ENCODE measurements at regions not wholly inside any gene's neighbourhood (a gene's known extent, or its start where the extent isn't known, plus 50 kb on each side); places are given as distances from the start of the nearest gene placed in this dataset.
"Not testable (repeated sequence)": the region's sequence is repeated elsewhere in the genome, so short reads cannot be mapped to it uniquely, and the experiment has no call there.

- no peak overlapping the region for H3K27ac Mint-ChIP-seq
- no peak for DNase-seq (ENCODE audit: extremely low spot score, unreplicated experiment)
- no peak for TF ChIP-seq CTCF (conservative IDR thresholded peaks at IDR 0.05)
- H3K9me3 Mint-ChIP-seq, result no peaks in the 10 kb centered on the region
- no peaks in the 10 kb centered on the region for H3K36me3 Mint-ChIP-seq
- no peak overlapping the region for H3K4me3 Mint-ChIP-seq
- peaks cover 21% of the 10 kb centered on the region for H3K4me1 Mint-ChIP-seq (ENCODE audit: unreplicated experiment)
- peaks cover 13% of the 10 kb centered on the region for H3K27me3 Mint-ChIP-seq
These were observed 101.7 kb upstream of the SPATA31D4 start for GRCh38 chr9:81826517-81826906.

- Mint-ChIP-seq H3K27ac (no peak overlapping the region), H3K4me3 (no peak overlapping the region), H3K9me3 (no peaks in the 10 kb centered on the region), H3K27me3 (peaks cover 13% of the 10 kb centered on the region), H3K36me3 (no peaks in the 10 kb centered on the region), H3K4me1 (ENCODE audit: unreplicated experiment) (peaks cover 14% of the 10 kb centered on the region)
- TF ChIP-seq CTCF (conservative IDR thresholded peaks at IDR 0.05), result no peak
- no peak for DNase-seq (ENCODE audit: extremely low spot score, unreplicated experiment)
These were observed 100.5 kb upstream of the SPATA31D4 start for GRCh38 chr9:81827616-81828296.

GRCh38 chr9:81829195-81829882, 98.9 kb upstream of the SPATA31D4 start:
- no peak for TF ChIP-seq CTCF (conservative IDR thresholded peaks at IDR 0.05)
- Mint-ChIP-seq H3K4me1 (ENCODE audit: unreplicated experiment) (peaks cover 11% of the 10 kb centered on the region), H3K27ac (peak overlapping the region; percentile 5), H3K9me3 (no peaks in the 10 kb centered on the region), H3K4me3 (no peak overlapping the region), H3K27me3 (peaks cover 13% of the 10 kb centered on the region), H3K36me3 (no peaks in the 10 kb centered on the region)
- DNase-seq (ENCODE audit: extremely low spot score, unreplicated experiment), result no peak

GRCh38 chr9:81830431-81830830, 97.8 kb upstream of the SPATA31D4 start:
- not testable (repeated sequence) for H3K4me3 Mint-ChIP-seq; DNase-seq (ENCODE audit: extremely low spot score, unreplicated experiment); H3K9me3 Mint-ChIP-seq; H3K36me3 Mint-ChIP-seq; H3K27ac Mint-ChIP-seq
- H3K27me3 Mint-ChIP-seq, result peaks cover 13% of the 10 kb centered on the region
- peaks cover 11% of the 10 kb centered on the region for H3K4me1 Mint-ChIP-seq (ENCODE audit: unreplicated experiment)

- Mint-ChIP-seq H3K27me3 (peaks cover 13% of the 10 kb centered on the region), H3K36me3 (no peaks in the 10 kb centered on the region), H3K4me3 (no peak overlapping the region), H3K4me1 (ENCODE audit: unreplicated experiment) (peaks cover 7% of the 10 kb centered on the region), H3K27ac (no peak overlapping the region), H3K9me3 (no peaks in the 10 kb centered on the region)
- DNase-seq (ENCODE audit: extremely low spot score, unreplicated experiment), result no peak
- no peak for TF ChIP-seq CTCF (conservative IDR thresholded peaks at IDR 0.05)
These were observed 95.5 kb upstream of the SPATA31D4 start for GRCh38 chr9:81832571-81833285.
